H9 (cell line): ENCODE measurements at regions not wholly inside any gene's neighbourhood (a gene's known extent, or its start where the extent isn't known, plus 50 kb on each side); places are given as distances from the start of the nearest gene placed in this dataset.

ENCODE experiments used
- DNase-seq: peaks from one replicate; pipeline ENCODE4 v3.0.0-alpha.2; 2017
- H2AFZ ChIP-seq: one replicate; pipeline ENCODE4 v1.6.1; 2013; ENCODE audit warnings: mild to moderate bottlenecking, low read length, control low read depth, moderate library complexity
- H2AK5ac ChIP-seq: 2 replicates; pipeline ENCODE4 v1.6.1; 2013; ENCODE audit warnings: low read length, control low read depth, mixed read lengths; ENCODE audit not compliant: insufficient read length
- H2BK120ac ChIP-seq: one replicate; pipeline ENCODE4 v1.6.1; 2013; ENCODE audit warnings: low read depth, mild to moderate bottlenecking, low read length, control low read depth, inconsistent platforms; ENCODE audit not compliant: poor library complexity, severe bottlenecking
- H2BK12ac ChIP-seq: 2 replicates; pipeline ENCODE4 v1.6.1; 2013; ENCODE audit warnings: low read length, control low read depth, mixed read lengths, low read depth; ENCODE audit not compliant: insufficient read length
- H2BK15ac ChIP-seq: 2 replicates; pipeline ENCODE4 v1.6.1; 2013; ENCODE audit warnings: low read depth, low read length, control low read depth
- H2BK20ac ChIP-seq: one replicate; pipeline ENCODE4 v1.6.1; 2013; ENCODE audit warnings: low read depth, mild to moderate bottlenecking, low read length, control low read depth, inconsistent platforms; ENCODE audit not compliant: poor library complexity, severe bottlenecking
- H2BK5ac ChIP-seq: 2 replicates; pipeline ENCODE4 v1.6.1; 2013; ENCODE audit warnings: low read length, control low read depth, mixed read lengths; ENCODE audit not compliant: insufficient read length
- H3K14ac ChIP-seq: 2 replicates; pipeline ENCODE4 v1.6.1; 2013; ENCODE audit warnings: low read length, control low read depth; ENCODE audit not compliant: insufficient read depth
- H3K18ac ChIP-seq: 2 replicates; pipeline ENCODE4 v1.6.1; 2013; ENCODE audit warnings: low read depth, mild to moderate bottlenecking, mixed read lengths, low read length, control low read depth; ENCODE audit not compliant: insufficient read length
- H3K23ac ChIP-seq: 2 replicates; pipeline ENCODE4 v1.6.1; 2013; ENCODE audit warnings: low read length, control low read depth, mixed read lengths, low read depth; ENCODE audit not compliant: insufficient read length
- H3K23me2 ChIP-seq: 2 replicates; pipeline ENCODE4 v1.6.1; 2013; ENCODE audit warnings: low read depth, mild to moderate bottlenecking, mixed read lengths, low read length, control low read depth; ENCODE audit not compliant: insufficient read length, poor library complexity, severe bottlenecking
- H3K27ac ChIP-seq: 2 replicates; pipeline ENCODE4 v1.5.1; 2013; ENCODE audit warnings: low read length, control low read depth, mixed read lengths, low read depth; ENCODE audit not compliant: insufficient read length
- H3K27me3 ChIP-seq: 2 replicates; pipeline ENCODE4 v1.6.1; 2013; ENCODE audit warnings: low read length, control low read depth, inconsistent platforms; ENCODE audit not compliant: insufficient read depth
- H3K4ac ChIP-seq: 2 replicates; pipeline ENCODE4 v1.6.1; 2013; ENCODE audit warnings: low read depth, mild to moderate bottlenecking, control low read depth, inconsistent platforms, low read length, moderate library complexity
- H3K4me1 ChIP-seq: 2 replicates; pipeline ENCODE4 v1.6.1; 2013; ENCODE audit warnings: low read length, control low read depth, inconsistent platforms; ENCODE audit not compliant: insufficient read depth
- H3K4me2 ChIP-seq: 2 replicates; pipeline ENCODE4 v1.6.1; 2013; ENCODE audit warnings: low read length, control low read depth, mixed read lengths; ENCODE audit not compliant: insufficient read length, insufficient read depth
- H3K56ac ChIP-seq: 2 replicates; pipeline ENCODE4 v1.6.1; 2013; ENCODE audit warnings: low read depth, mild to moderate bottlenecking, mixed read lengths, low read length, control low read depth; ENCODE audit not compliant: insufficient read length
- H3K79me1 ChIP-seq: 2 replicates; pipeline ENCODE4 v1.6.1; 2013; ENCODE audit warnings: low read depth, mild to moderate bottlenecking, moderate library complexity, low read length, control low read depth, inconsistent platforms; ENCODE audit not compliant: insufficient read depth, poor library complexity, severe bottlenecking
- H3K79me2 ChIP-seq: 2 replicates; pipeline ENCODE4 v1.6.1; 2013; ENCODE audit warnings: low read length, control low read depth, inconsistent platforms; ENCODE audit not compliant: insufficient read depth
- H3K9ac ChIP-seq: 2 replicates; pipeline ENCODE4 v1.6.1; 2013; ENCODE audit warnings: low read length, control low read depth, mixed read lengths; ENCODE audit not compliant: insufficient read length; ENCODE audit errors: extremely low read depth
- H3K9me3 ChIP-seq: one replicate; pipeline ENCODE4 v1.6.1; 2013; ENCODE audit warnings: low read depth, low read length, inconsistent platforms; ENCODE audit not compliant: control insufficient read depth
- H3T11ph ChIP-seq: one replicate; pipeline ENCODE4 v1.6.1; 2013; ENCODE audit warnings: mild to moderate bottlenecking, low read length, control low read depth, inconsistent platforms
- H4K20me1 ChIP-seq: one replicate; pipeline ENCODE4 v1.6.1; 2013; ENCODE audit not compliant: control insufficient read depth, insufficient read length, insufficient read depth
- H4K5ac ChIP-seq: 2 replicates; pipeline ENCODE4 v1.6.1; 2013; ENCODE audit warnings: low read depth, mild to moderate bottlenecking, mixed read lengths, low read length, control low read depth; ENCODE audit not compliant: insufficient read length
- H4K8ac ChIP-seq: replicated peaks from 2 replicates; pipeline ENCODE4 v1.6.1; 2013; ENCODE audit warnings: low read length, control low read depth, mixed read lengths, low read depth; ENCODE audit not compliant: insufficient read length
- H4K91ac ChIP-seq: 2 replicates; pipeline ENCODE4 v1.6.1; 2013; ENCODE audit warnings: low read depth, mild to moderate bottlenecking, moderate library complexity, mixed read lengths, low read length, control low read depth; ENCODE audit not compliant: insufficient read length
- H3K27ac Mint-ChIP-seq, 3 experiments: 2 replicates in 2 of 3; 3 replicates in 1 of 3; pipeline ENCODE4 v1.8.0; 2020 to 2021; ENCODE audit warnings: mixed read lengths in 3 of 3, mild to moderate bottlenecking in 1 of 3, moderate library complexity in 1 of 3
- H3K27me3 Mint-ChIP-seq: 2 replicates; pipeline ENCODE4 v1.8.0; 2021; ENCODE audit warnings: low read depth, mild to moderate bottlenecking, moderate library complexity, mixed read lengths
- H3K36me3 Mint-ChIP-seq, 3 experiments: 2 replicates in 2 of 3; 3 replicates in 1 of 3; pipeline ENCODE4 v1.8.0; 2020 to 2021; ENCODE audit warnings: low read depth in 3 of 3, mixed read lengths in 3 of 3; ENCODE audit not compliant: insufficient read depth in 1 of 3
- H3K4me1 Mint-ChIP-seq, 2 experiments: 2 replicates each; pipeline ENCODE4 v1.8.0; 2020; ENCODE audit warnings: mixed read lengths in 2 of 2
- H3K4me3 Mint-ChIP-seq, 2 experiments: 2 replicates in 1 of 2; 3 replicates in 1 of 2; pipeline ENCODE4 v1.8.0; 2020 to 2021; ENCODE audit warnings: mild to moderate bottlenecking in 2 of 2, mixed read lengths in 2 of 2, moderate library complexity in 1 of 2
- H3K9me3 Mint-ChIP-seq, 2 experiments: 2 replicates in 1 of 2; 3 replicates in 1 of 2; pipeline ENCODE4 v1.8.0; 2020; ENCODE audit warnings: mild to moderate bottlenecking in 2 of 2, mixed read lengths in 2 of 2, moderate library complexity in 1 of 2
- WGBS: extraction: QIAGEN DNeasy Blood & Tissue Kit; methylation state at CpG from one replicate; pipeline ENCODE4 v1.1.7; 2013; ENCODE audit warnings: missing lambda C conversion rate, low lambda C conversion rate, mixed read lengths; ENCODE audit not compliant: insufficient read length; ENCODE audit errors: extremely low coverage; 5-methylcytosine and 5-hydroxymethylcytosine counted together
- TF ChIP-seq, protein P1 (sequence below): fragments of 200-600 bp; sonication (generic); conservative IDR thresholded peaks from 3 replicates; pipeline ENCODE4 v1.8.0; 2021; ENCODE audit warnings: antibody characterized with exemption, mild to moderate bottlenecking

GRCh38 chr14:98888927-98889835, 382.8 kb downstream of the BCL11B start:
- no peak overlapping the region for H3K27ac ChIP-seq
- H2BK15ac ChIP-seq = 0 out of 2 replicates have a peak overlapping the region, but pooled peaks have one; percentile 14
- no peaks in the 10 kb centered on the region for H3K79me1 ChIP-seq
- DNase-seq = no peak
- no peaks in the 10 kb centered on the region for H3K9me3 ChIP-seq
- Mint-ChIP-seq H3K4me3 (no peak overlapping the region; a peak in 1 of 5 replicates), H3K27me3 (peaks cover 7% of the 10 kb centered on the region), H3K4me1 (peaks cover 22 to 31% of the 10 kb centered on the region in 2 experiments), H3K9me3 (peaks cover 2 to 7% of the 10 kb centered on the region in 2 experiments; a peak in 4 of 5 replicates), H3K27ac (peak overlapping the region in 2 of 3 experiments; percentile 74 to 75; a peak in 2 of 7 replicates), H3K36me3 (peaks cover 0 to 7% (median 0%) of the 10 kb centered on the region in 3 experiments; a peak in 5 of 7 replicates)
- H3K23ac ChIP-seq = no peak overlapping the region
- TF ChIP-seq, protein P1, sequence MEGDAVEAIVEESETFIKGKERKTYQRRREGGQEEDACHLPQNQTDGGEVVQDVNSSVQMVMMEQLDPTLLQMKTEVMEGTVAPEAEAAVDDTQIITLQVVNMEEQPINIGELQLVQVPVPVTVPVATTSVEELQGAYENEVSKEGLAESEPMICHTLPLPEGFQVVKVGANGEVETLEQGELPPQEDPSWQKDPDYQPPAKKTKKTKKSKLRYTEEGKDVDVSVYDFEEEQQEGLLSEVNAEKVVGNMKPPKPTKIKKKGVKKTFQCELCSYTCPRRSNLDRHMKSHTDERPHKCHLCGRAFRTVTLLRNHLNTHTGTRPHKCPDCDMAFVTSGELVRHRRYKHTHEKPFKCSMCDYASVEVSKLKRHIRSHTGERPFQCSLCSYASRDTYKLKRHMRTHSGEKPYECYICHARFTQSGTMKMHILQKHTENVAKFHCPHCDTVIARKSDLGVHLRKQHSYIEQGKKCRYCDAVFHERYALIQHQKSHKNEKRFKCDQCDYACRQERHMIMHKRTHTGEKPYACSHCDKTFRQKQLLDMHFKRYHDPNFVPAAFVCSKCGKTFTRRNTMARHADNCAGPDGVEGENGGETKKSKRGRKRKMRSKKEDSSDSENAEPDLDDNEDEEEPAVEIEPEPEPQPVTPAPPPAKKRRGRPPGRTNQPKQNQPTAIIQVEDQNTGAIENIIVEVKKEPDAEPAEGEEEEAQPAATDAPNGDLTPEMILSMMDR = no peak
- no peak overlapping the region for H2BK20ac ChIP-seq
- H3K79me2 ChIP-seq = no peaks in the 10 kb centered on the region
- no peak overlapping the region for H3K18ac ChIP-seq
- WGBS = no CpG with 5 or more reads among the region's 11 CpGs
- no peak overlapping the region for H4K8ac ChIP-seq
- H2BK12ac ChIP-seq = no peak overlapping the region
- no peak overlapping the region for H2BK5ac ChIP-seq
- H4K91ac ChIP-seq = no peak overlapping the region
- H2AFZ ChIP-seq = no peak overlapping the region
- peak overlapping the region; percentile 2; the same call in 1 of the 2 replicates for H3K14ac ChIP-seq
- no peak overlapping the region for H3K4ac ChIP-seq
- H4K5ac ChIP-seq = no peak overlapping the region
- no peaks in the 10 kb centered on the region for H3K23me2 ChIP-seq
- H3K56ac ChIP-seq = no peak overlapping the region
- no peaks in the 10 kb centered on the region for H3K27me3 ChIP-seq
- no peak overlapping the region for H2AK5ac ChIP-seq
- no peaks in the 10 kb centered on the region for H4K20me1 ChIP-seq
- H3K9ac ChIP-seq = no peak overlapping the region
- H3K4me1 ChIP-seq = no peaks in the 10 kb centered on the region; the same call in 1 of the 2 replicates
- no peak overlapping the region for H3T11ph ChIP-seq
- H3K4me2 ChIP-seq = no peak overlapping the region
- H2BK120ac ChIP-seq = no peak overlapping the region
